ENCODE measurements at regions not wholly inside any gene's neighbourhood (a gene's known extent, or its start where the extent isn't known, plus 50 kb on each side); places are given as distances from the start of the nearest gene placed in this dataset.

- no peak overlapping the region for H2BK120ac ChIP-seq (ENCODE audit: low read depth, low read length)
- H2BK15ac ChIP-seq (ENCODE audit: low read depth, low read length), result no peak overlapping the region
- H2AFZ ChIP-seq (replicated peaks; ENCODE audit: low read length, poor library complexity), result peak overlapping the region; percentile 61
- no peak overlapping the region for H2AK5ac ChIP-seq (ENCODE audit: low read depth, low read length)
- 70% methylated on average over 6 of the region's 14 CpGs; no CpG with 5 or more reads in 1 of the 2 experiments for WGBS, 2 experiments (ENCODE audit: extremely low coverage in 2 of 2, insufficient read length in 1 of 2)
- TF ChIP-seq, protein P1, sequence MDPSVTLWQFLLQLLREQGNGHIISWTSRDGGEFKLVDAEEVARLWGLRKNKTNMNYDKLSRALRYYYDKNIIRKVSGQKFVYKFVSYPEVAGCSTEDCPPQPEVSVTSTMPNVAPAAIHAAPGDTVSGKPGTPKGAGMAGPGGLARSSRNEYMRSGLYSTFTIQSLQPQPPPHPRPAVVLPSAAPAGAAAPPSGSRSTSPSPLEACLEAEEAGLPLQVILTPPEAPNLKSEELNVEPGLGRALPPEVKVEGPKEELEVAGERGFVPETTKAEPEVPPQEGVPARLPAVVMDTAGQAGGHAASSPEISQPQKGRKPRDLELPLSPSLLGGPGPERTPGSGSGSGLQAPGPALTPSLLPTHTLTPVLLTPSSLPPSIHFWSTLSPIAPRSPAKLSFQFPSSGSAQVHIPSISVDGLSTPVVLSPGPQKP (IDR thresholded peaks at IDR 0.05; ENCODE audit: borderline replicate concordance, low read depth, low read length), result no peak
- TF ChIP-seq CHD1 (IDR thresholded peaks at IDR 0.05; ENCODE audit: low read depth, low read length) (no peak), MXI1 (IDR thresholded peaks at IDR 0.05; ENCODE audit: borderline replicate concordance, low read depth, low read length) (no peak), SMC3 (IDR thresholded peaks at IDR 0.05; ENCODE audit: low read depth, low read length) (no peak)
- ATAC-seq (ENCODE audit: low read depth) (no peak), DNase-seq (no peak)
- no peaks in the 10 kb centered on the region for H3K36me3 ChIP-seq (ENCODE audit: control insufficient read depth, insufficient read depth, low read length)
- H3K79me1 ChIP-seq (ENCODE audit: low read depth in 1 of 2, low read length in 2 of 2), result no peaks in the 10 kb centered on the region
- no peak overlapping the region for H2AK9ac ChIP-seq (replicated peaks; ENCODE audit: low read depth, low read length, poor library complexity)
- H4K5ac ChIP-seq (ENCODE audit: low read depth, low read length), result no peak overlapping the region
- dilution Hi-C loops (cut with HindIII; ENCODE audit: low sequenced_read_pairs, unreplicated experiment) (no loop called here), in situ Hi-C loops (cut with MboI; ENCODE audit: low sequenced_read_pairs) (no loop called here), intact Hi-C loops (cut with micrococcal nuclease) (no loop called here)
- no peak overlapping the region for H4K8ac ChIP-seq (ENCODE audit: low read depth in 2 of 2, low read length in 2 of 2)
- no peaks in the 10 kb centered on the region for H3K27me3 ChIP-seq (ENCODE audit: control insufficient read depth, insufficient read depth, low read length)
- H2BK20ac ChIP-seq (ENCODE audit: low read depth, low read length), result no peak overlapping the region
- POLR2A ChIA-PET (ENCODE audit: unreplicated experiment), result no interaction called here
- no peak overlapping the region for H3K4me2 ChIP-seq (ENCODE audit: low read depth, low read length)
- no peaks in the 10 kb centered on the region; the same call in none of the 2 replicates for H3K9me1 ChIP-seq (ENCODE audit: insufficient read depth, low read length)
- no peak overlapping the region for H3K56ac ChIP-seq (ENCODE audit: extremely low read depth, insufficient read depth, low read length)
- no peak overlapping the region for H2BK5ac ChIP-seq (ENCODE audit: low read depth, low read length, poor library complexity, severe bottlenecking)
- H4K91ac ChIP-seq (ENCODE audit: insufficient read depth, low read depth, low read length), result no peak overlapping the region
- H3K27ac ChIP-seq (ENCODE audit: insufficient read depth, low read length), result no peak overlapping the region
- H3K9ac ChIP-seq (ENCODE audit: low read depth, low read length), result no peak overlapping the region
- CTCF ChIA-PET, result no interaction called here
- no peak overlapping the region for H3K23ac ChIP-seq (ENCODE audit: low read depth, low read length)
- H3K14ac ChIP-seq (replicated peaks; ENCODE audit: low read depth, low read length), result no peak overlapping the region
- H3K4me3 ChIP-seq (ENCODE audit: insufficient read depth, low read depth, low read length), result no peak overlapping the region
- H4K20me1 ChIP-seq (ENCODE audit: insufficient read depth, low read length), result no peaks in the 10 kb centered on the region
- H3K4ac ChIP-seq (ENCODE audit: low read depth, low read length), result no peak overlapping the region
- no peaks in the 10 kb centered on the region for H3K9me3 ChIP-seq (ENCODE audit: control insufficient read depth, insufficient read depth, low read length)
- no peak overlapping the region for H3K18ac ChIP-seq (ENCODE audit: low read depth, low read length)
- H3K4me1 ChIP-seq (ENCODE audit: control insufficient read depth, insufficient read depth, low read length), result peaks cover 2% of the 10 kb centered on the region; the same call in 1 of the 2 replicates
- no TSS peak for BruUV-seq (replicated peaks)
Measured at GRCh38 chr6:158920311-158920905, 79.6 kb downstream of the RSPH3 start.
